CD4-positive, alpha-beta T cell (primary cell): ENCODE measurements at regions not wholly inside any gene's neighbourhood (a gene's known extent, or its start where the extent isn't known, plus 50 kb on each side); places are given as distances from the start of the nearest gene placed in this dataset.

Experiments
- ATAC-seq: fragments of 200-7000 bp; cut with Tn5 transposase; one replicate; pipeline ENCODE4 v1.10.0; 2022; ENCODE audit warnings: mild to moderate bottlenecking; ENCODE audit not compliant: poor library complexity
- CTCF ChIA-PET: fragments of 350-600 bp; sonication (Branson Sonifier 250); formaldehyde crosslinking; loops from one replicate; lab custom pipeline; 2021; ENCODE audit warnings: antibody characterized with exemption, inconsistent platforms; lab: Charles Lee
- POLR2A ChIA-PET: fragments of 350-600 bp; sonication (Branson Sonifier 250); formaldehyde crosslinking; loops from one replicate; lab custom pipeline; 2021; ENCODE audit warnings: antibody characterized with exemption, inconsistent platforms; lab: Charles Lee
- DNase-seq, 14 experiments: peaks; one replicate each; pipeline ENCODE4 v3.0.0-alpha.2; 2013 to 2020; ENCODE audit warnings: mixed read lengths in 2 of 14
- H3K27ac ChIP-seq, 2 donors: one replicate each; pipeline versions ENCODE4 v1.5.1 to v1.7.0; 2013; ENCODE audit warnings: low read length in 2 of 2, low read depth in 1 of 2, mild to moderate bottlenecking in 1 of 2
- H3K27me3 ChIP-seq, 2 experiments: 1 replicate in 1 of 2; 2 replicates in 1 of 2; pipeline versions ENCODE4 v1.6.1 to v1.7.0; 2013; ENCODE audit warnings: low read length in 2 of 2, control low read depth in 1 of 2, mild to moderate bottlenecking in 1 of 2, moderate library complexity in 1 of 2; ENCODE audit not compliant: insufficient read depth in 2 of 2, control insufficient read depth in 1 of 2
- H3K36me3 ChIP-seq: one replicate; pipeline ENCODE4 v1.6.1; 2013; ENCODE audit warnings: low read length, control low read depth; ENCODE audit not compliant: insufficient read depth
- H3K4me1 ChIP-seq: one replicate; pipeline ENCODE4 v1.6.1; 2013; ENCODE audit warnings: low read length, control low read depth; ENCODE audit not compliant: insufficient read depth
- H3K4me3 ChIP-seq: one replicate; pipeline ENCODE4 v1.5.1; 2013; ENCODE audit warnings: mild to moderate bottlenecking, low read length, moderate library complexity
- H3K9me3 ChIP-seq, 2 experiments: 1 replicate in 1 of 2; 2 replicates in 1 of 2; pipeline versions ENCODE4 v1.6.1 to v1.7.0; 2013; ENCODE audit warnings: low read length in 2 of 2, mild to moderate bottlenecking in 2 of 2, control low read depth in 1 of 2, moderate library complexity in 1 of 2; ENCODE audit not compliant: control insufficient read depth in 1 of 2, insufficient read depth in 1 of 2
- H3K27ac Mint-ChIP-seq: one replicate; pipeline ENCODE4 v1.8.0; 2020; ENCODE audit warnings: mixed read lengths
- H3K27me3 Mint-ChIP-seq: one replicate; pipeline ENCODE4 v1.8.0; 2021; ENCODE audit warnings: mixed read lengths
- H3K36me3 Mint-ChIP-seq: one replicate; pipeline ENCODE4 v1.8.0; 2021; ENCODE audit warnings: low read depth, mixed read lengths
- H3K4me1 Mint-ChIP-seq: one replicate; pipeline ENCODE4 v1.8.0; 2021; ENCODE audit warnings: low read depth, mixed read lengths
- H3K4me3 Mint-ChIP-seq: one replicate; pipeline ENCODE4 v1.8.0; 2020; ENCODE audit warnings: mild to moderate bottlenecking, mixed read lengths
- H3K9me3 Mint-ChIP-seq: one replicate; pipeline ENCODE4 v1.8.0; 2020; ENCODE audit warnings: mixed read lengths
- intact Hi-C, 2 experiments: fragments of 100-400 bp; cut with DNase I in 1 of 2; cut with micrococcal nuclease in 1 of 2; formaldehyde crosslinking; loops; one replicate each; pipeline versions ENCODE4 v1.15.1 to v1.9.0; 2023 to 2025; cut with DNase I, micrococcal nuclease
- TF ChIP-seq, protein P1 (sequence below): fragments of 200-600 bp; IDR thresholded peaks from one replicate; pipeline ENCODE4 v1.8.0; 2022; ENCODE audit warnings: antibody characterized with exemption, mild to moderate bottlenecking

- CTCF ChIA-PET: no interaction called here
- no peak overlapping the region for H3K27ac ChIP-seq
- H3K9me3 Mint-ChIP-seq: no peaks in the 10 kb centered on the region
- no peak overlapping the region for H3K4me3 ChIP-seq
- H3K27me3 ChIP-seq: no peaks in the 10 kb centered on the region
- H3K4me1 ChIP-seq: no peaks in the 10 kb centered on the region
- DNase-seq (no peak), ATAC-seq (no peak)
- H3K4me1 Mint-ChIP-seq: no peaks in the 10 kb centered on the region
- no peaks in the 10 kb centered on the region for H3K9me3 ChIP-seq
- no peak overlapping the region for H3K27ac Mint-ChIP-seq
- POLR2A ChIA-PET: no interaction called here
- H3K27me3 Mint-ChIP-seq: no peaks in the 10 kb centered on the region
- TF ChIP-seq, protein P1, sequence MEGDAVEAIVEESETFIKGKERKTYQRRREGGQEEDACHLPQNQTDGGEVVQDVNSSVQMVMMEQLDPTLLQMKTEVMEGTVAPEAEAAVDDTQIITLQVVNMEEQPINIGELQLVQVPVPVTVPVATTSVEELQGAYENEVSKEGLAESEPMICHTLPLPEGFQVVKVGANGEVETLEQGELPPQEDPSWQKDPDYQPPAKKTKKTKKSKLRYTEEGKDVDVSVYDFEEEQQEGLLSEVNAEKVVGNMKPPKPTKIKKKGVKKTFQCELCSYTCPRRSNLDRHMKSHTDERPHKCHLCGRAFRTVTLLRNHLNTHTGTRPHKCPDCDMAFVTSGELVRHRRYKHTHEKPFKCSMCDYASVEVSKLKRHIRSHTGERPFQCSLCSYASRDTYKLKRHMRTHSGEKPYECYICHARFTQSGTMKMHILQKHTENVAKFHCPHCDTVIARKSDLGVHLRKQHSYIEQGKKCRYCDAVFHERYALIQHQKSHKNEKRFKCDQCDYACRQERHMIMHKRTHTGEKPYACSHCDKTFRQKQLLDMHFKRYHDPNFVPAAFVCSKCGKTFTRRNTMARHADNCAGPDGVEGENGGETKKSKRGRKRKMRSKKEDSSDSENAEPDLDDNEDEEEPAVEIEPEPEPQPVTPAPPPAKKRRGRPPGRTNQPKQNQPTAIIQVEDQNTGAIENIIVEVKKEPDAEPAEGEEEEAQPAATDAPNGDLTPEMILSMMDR: no peak
- no peak overlapping the region for H3K4me3 Mint-ChIP-seq
- no peaks in the 10 kb centered on the region for H3K36me3 Mint-ChIP-seq
- intact Hi-C loops: no loop called here
- H3K36me3 ChIP-seq: no peaks in the 10 kb centered on the region
Observed at GRCh38 chr2:65856423-65856822, 424.0 kb upstream of the SPRED2 start.

DNA sequence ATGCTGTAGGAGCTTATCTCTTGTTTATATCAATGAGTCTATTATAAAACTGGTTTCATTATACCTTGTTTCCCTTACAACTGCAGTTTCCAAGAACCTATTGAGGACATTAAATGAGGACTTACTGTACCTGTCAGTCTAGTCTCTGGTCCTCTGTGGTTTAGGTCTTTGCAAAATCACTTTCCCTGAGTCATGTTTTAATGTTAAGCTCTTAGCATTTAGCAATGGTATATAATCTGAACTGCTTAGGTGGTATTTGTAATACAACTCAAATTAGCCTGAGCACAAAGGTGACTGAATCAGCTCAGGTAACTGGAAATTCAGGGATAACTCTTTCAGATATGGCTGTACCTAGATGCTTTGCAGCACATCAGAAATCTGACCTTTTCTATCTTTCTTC lies 418.3 kb upstream of the SPRED2 start:
- peaks cover 0 to 7% of the 10 kb centered on the region in 2 experiments for H3K9me3 ChIP-seq
- ChIA-PET CTCF (no interaction called here), POLR2A (no interaction called here)
- no peak overlapping the region for H3K27ac ChIP-seq
- no peak overlapping the region for H3K4me3 Mint-ChIP-seq
- no peaks in the 10 kb centered on the region for H3K36me3 ChIP-seq
- H3K27ac Mint-ChIP-seq: no peak overlapping the region
- H3K4me1 ChIP-seq: no peaks in the 10 kb centered on the region
- H3K4me1 Mint-ChIP-seq: no peaks in the 10 kb centered on the region
- H3K9me3 Mint-ChIP-seq: no peaks in the 10 kb centered on the region
- H3K27me3 ChIP-seq: no peaks in the 10 kb centered on the region
- no peak overlapping the region for H3K4me3 ChIP-seq
- DNase-seq (no peak), ATAC-seq (no peak)
- H3K27me3 Mint-ChIP-seq: peaks cover under 1% of the 10 kb centered on the region
- TF ChIP-seq, protein P1: no peak
- intact Hi-C loops: no loop called here
- H3K36me3 Mint-ChIP-seq: no peaks in the 10 kb centered on the region

- no peaks in the 10 kb centered on the region for H3K27me3 ChIP-seq
- TF ChIP-seq, protein P1: no peak
- no peaks in the 10 kb centered on the region for H3K36me3 ChIP-seq
- H3K27ac Mint-ChIP-seq: no peak overlapping the region
- no peaks in the 10 kb centered on the region for H3K9me3 Mint-ChIP-seq
- CTCF ChIA-PET: no interaction called here
- no peak overlapping the region for H3K27ac ChIP-seq
- DNase-seq (no peak), ATAC-seq (no peak)
- no peaks in the 10 kb centered on the region for H3K4me1 ChIP-seq
- intact Hi-C loops: no loop called here
- peaks cover 5% of the 10 kb centered on the region for H3K27me3 Mint-ChIP-seq
- POLR2A ChIA-PET: no interaction called here
- H3K9me3 ChIP-seq: peaks cover 0 to 7% of the 10 kb centered on the region in 2 experiments
- H3K4me3 ChIP-seq: no peak overlapping the region
- no peaks in the 10 kb centered on the region for H3K36me3 Mint-ChIP-seq
- H3K4me3 Mint-ChIP-seq: no peak overlapping the region
- H3K4me1 Mint-ChIP-seq: no peaks in the 10 kb centered on the region
Observed at GRCh38 chr2:65846989-65847678, 414.7 kb upstream of the SPRED2 start.
